Activated B cell treated with CpG ODN at 0.5 μM for 24 hours (primary cell): ENCODE measurements at regions not wholly inside any gene's neighbourhood (a gene's known extent, or its start where the extent isn't known, plus 50 kb on each side); places are given as distances from the start of the nearest gene placed in this dataset.

ENCODE experiments used
- ATAC-seq: fragments of 200-7000 bp; cut with Tn5 transposase; one replicate; pipeline ENCODE4 v1.10.0; 2021; ENCODE audit warnings: low read depth, mild to moderate bottlenecking, moderate library complexity
- CTCF ChIA-PET: fragments of 350-600 bp; sonication (Branson Sonifier 250); formaldehyde crosslinking; loops from one replicate; lab custom pipeline; 2021; ENCODE audit warnings: antibody characterized with exemption; lab: Charles Lee
- POLR2A ChIA-PET: fragments of 350-600 bp; sonication (Branson Sonifier 250); formaldehyde crosslinking; loops from one replicate; lab custom pipeline; 2021; ENCODE audit warnings: antibody characterized with exemption; lab: Charles Lee
- DNase-seq: peaks from one replicate; pipeline ENCODE4 v3.0.0; 2022
- H3K27ac Mint-ChIP-seq: one replicate; pipeline ENCODE4 v1.8.0; 2020; ENCODE audit warnings: mixed read lengths
- H3K27me3 Mint-ChIP-seq: one replicate; pipeline ENCODE4 v1.8.0; 2021; ENCODE audit warnings: mixed read lengths
- H3K36me3 Mint-ChIP-seq: one replicate; pipeline ENCODE4 v1.8.0; 2021; ENCODE audit warnings: low read depth, mixed read lengths
- H3K4me1 Mint-ChIP-seq: one replicate; pipeline ENCODE4 v1.8.0; 2021; ENCODE audit warnings: mixed read lengths
- H3K4me3 Mint-ChIP-seq: one replicate; pipeline ENCODE4 v1.8.0; 2020; ENCODE audit warnings: mild to moderate bottlenecking, mixed read lengths
- H3K9me3 Mint-ChIP-seq: one replicate; pipeline ENCODE4 v1.8.0; 2020; ENCODE audit warnings: mixed read lengths
- CTCF ChIP-seq: fragments of 200-600 bp; IDR thresholded peaks from one replicate; pipeline ENCODE4 v1.8.0; 2022; ENCODE audit warnings: antibody characterized with exemption, mild to moderate bottlenecking
- intact Hi-C: fragments of 100-400 bp; cut with micrococcal nuclease; formaldehyde crosslinking; loops from one replicate; pipeline ENCODE4 v1.15.1; 2024

- Mint-ChIP-seq H3K36me3 (no peaks in the 10 kb centered on the region), H3K4me3 (no peak overlapping the region), H3K27ac (no peak overlapping the region), H3K9me3 (peaks cover 3% of the 10 kb centered on the region), H3K4me1 (no peaks in the 10 kb centered on the region), H3K27me3 (no peaks in the 10 kb centered on the region)
- POLR2A ChIA-PET = no interaction called here
- DNase-seq (no peak), ATAC-seq (no peak)
- CTCF ChIA-PET = no interaction called here
- intact Hi-C loops = no loop called here
- TF ChIP-seq CTCF = no peak
Measured at GRCh38 chr2:52520644-52521043, 1247.0 kb upstream of the CHAC2 start.

GRCh38 chr2:52518678-52519077 is 1248.9 kb upstream of the CHAC2 start:
- no peaks in the 10 kb centered on the region for H3K27me3 Mint-ChIP-seq
- ATAC-seq (no peak), DNase-seq (no peak)
- CTCF ChIA-PET = no interaction called here
- H3K4me3 Mint-ChIP-seq = no peak overlapping the region
- no peaks in the 10 kb centered on the region for H3K36me3 Mint-ChIP-seq
- intact Hi-C loops = no loop called here
- H3K27ac Mint-ChIP-seq = no peak overlapping the region
- peaks cover 7% of the 10 kb centered on the region for H3K9me3 Mint-ChIP-seq
- POLR2A ChIA-PET = no interaction called here
- no peaks in the 10 kb centered on the region for H3K4me1 Mint-ChIP-seq
- TF ChIP-seq CTCF = no peak

- CTCF ChIA-PET = no interaction called here
- no peak for ATAC-seq
Measured at GRCh38 chr2:52512760-52513159, 1254.8 kb upstream of the CHAC2 start.

GRCh38 chr2:52510432-52510831 is 1257.2 kb upstream of the CHAC2 start:
- Mint-ChIP-seq H3K4me3 (no peak overlapping the region), H3K36me3 (no peaks in the 10 kb centered on the region), H3K9me3 (peaks cover 3% of the 10 kb centered on the region), H3K27ac (no peak overlapping the region), H3K27me3 (no peaks in the 10 kb centered on the region), H3K4me1 (no peaks in the 10 kb centered on the region)
- no peak for ATAC-seq
- intact Hi-C loops = no loop called here
- TF ChIP-seq CTCF = no peak
- POLR2A ChIA-PET = no interaction called here
- CTCF ChIA-PET = no interaction called here
- no peak for DNase-seq

More at GRCh38 chr2:52512760-52513159, 1254.8 kb upstream of the CHAC2 start:
- no peak for DNase-seq
- Mint-ChIP-seq H3K4me3 (no peak overlapping the region), H3K27ac (no peak overlapping the region), H3K9me3 (peaks cover 4% of the 10 kb centered on the region), H3K4me1 (no peaks in the 10 kb centered on the region), H3K27me3 (no peaks in the 10 kb centered on the region), H3K36me3 (no peaks in the 10 kb centered on the region)
- no peak for TF ChIP-seq CTCF
- POLR2A ChIA-PET = no interaction called here
- intact Hi-C loops = no loop called here

GRCh38 chr2:52502476-52502860 is 1265.1 kb upstream of the CHAC2 start:
- no peak overlapping the region for H3K27ac Mint-ChIP-seq
- ATAC-seq = no peak

More at GRCh38 chr2:52502476-52502860, 1265.1 kb upstream of the CHAC2 start:
- intact Hi-C loops = no loop called here
- H3K27me3 Mint-ChIP-seq = no peaks in the 10 kb centered on the region
- H3K36me3 Mint-ChIP-seq = no peaks in the 10 kb centered on the region
- no peak for DNase-seq
- H3K9me3 Mint-ChIP-seq = peaks cover 3% of the 10 kb centered on the region
- CTCF ChIA-PET = no interaction called here
- POLR2A ChIA-PET = no interaction called here
- no peaks in the 10 kb centered on the region for H3K4me1 Mint-ChIP-seq
- H3K4me3 Mint-ChIP-seq = no peak overlapping the region
- no peak for TF ChIP-seq CTCF
